ENCODE measurements at regions not wholly inside any gene's neighbourhood (a gene's known extent, or its start where the extent isn't known, plus 50 kb on each side); places are given as distances from the start of the nearest gene placed in this dataset.

DNA sequence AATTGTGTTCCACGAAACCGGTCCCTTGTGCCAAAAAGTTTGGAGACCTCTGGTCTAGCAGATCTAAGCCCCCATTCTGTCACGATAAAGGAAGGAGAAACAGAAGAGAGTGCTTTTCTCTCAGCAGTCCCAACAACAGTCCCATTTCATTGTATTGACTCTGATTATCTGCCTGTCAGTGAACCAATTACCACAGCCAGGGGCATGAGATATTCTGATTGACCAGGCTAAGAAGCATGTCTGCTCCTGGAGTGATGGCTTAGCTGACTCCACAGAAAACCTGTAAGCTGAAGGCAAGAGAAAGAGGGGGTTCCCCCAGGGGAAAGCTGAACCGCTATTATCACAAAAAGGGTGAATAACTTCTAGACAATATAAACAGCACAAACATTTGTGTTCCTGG lies 765.4 kb downstream of the SORCS1 start:
- no peak for DNase-seq (ENCODE audit: extremely low read depth, low read depth)
- no peak overlapping the region for H3K4me3 ChIP-seq (replicated peaks; ENCODE audit: low read depth, low read length)
- no peak for TF ChIP-seq CTCF (IDR thresholded peaks at IDR 0.05; ENCODE audit: low read depth, low read length, missing control alignments)

- H3K4me3 ChIP-seq (replicated peaks; ENCODE audit: low read depth, low read length), result no peak overlapping the region
- TF ChIP-seq CTCF (IDR thresholded peaks at IDR 0.05; ENCODE audit: low read depth, low read length, missing control alignments), result no peak
Measured at GRCh38 chr10:106396192-106396591, 768.3 kb downstream of the SORCS1 start.

GRCh38 chr10:106395041-106395749 lies 769.3 kb downstream of the SORCS1 start:
- DNase-seq (ENCODE audit: extremely low read depth, low read depth), result no peak
- H3K4me3 ChIP-seq (replicated peaks; ENCODE audit: low read depth, low read length), result no peak overlapping the region
- TF ChIP-seq CTCF (IDR thresholded peaks at IDR 0.05; ENCODE audit: low read depth, low read length, missing control alignments), result no peak

More at GRCh38 chr10:106396192-106396591, 768.3 kb downstream of the SORCS1 start:
- no peak for DNase-seq (ENCODE audit: extremely low read depth, low read depth)

- TF ChIP-seq CTCF (IDR thresholded peaks at IDR 0.05; ENCODE audit: low read depth, low read length, missing control alignments), result no peak
- no peak for DNase-seq (ENCODE audit: extremely low read depth, low read depth)
- no peak overlapping the region for H3K4me3 ChIP-seq (replicated peaks; ENCODE audit: low read depth, low read length)
Measured at GRCh38 chr10:106392778-106393177, 771.7 kb downstream of the SORCS1 start.

- no peak for DNase-seq (ENCODE audit: extremely low read depth, low read depth)
- no peak for TF ChIP-seq CTCF (IDR thresholded peaks at IDR 0.05; ENCODE audit: low read depth, low read length, missing control alignments)
- no peak overlapping the region for H3K4me3 ChIP-seq (replicated peaks; ENCODE audit: low read depth, low read length)
Measured at GRCh38 chr10:106387063-106387462, 777.4 kb downstream of the SORCS1 start.

- H3K4me3 ChIP-seq (replicated peaks; ENCODE audit: low read depth, low read length), result no peak overlapping the region
- DNase-seq (ENCODE audit: extremely low read depth, low read depth), result no peak
Measured at GRCh38 chr10:106384496-106384895, 780.0 kb downstream of the SORCS1 start.

More at GRCh38 chr10:106384496-106384895, 780.0 kb downstream of the SORCS1 start:
- TF ChIP-seq CTCF (IDR thresholded peaks at IDR 0.05; ENCODE audit: low read depth, low read length, missing control alignments), result no peak

All from HFF-Myc (cell line).